ENCODE measurements at regions not wholly inside any gene's neighbourhood (a gene's known extent, or its start where the extent isn't known, plus 50 kb on each side); places are given as distances from the start of the nearest gene placed in this dataset.

- TF ChIP-seq CTCF (conservative IDR thresholded peaks at IDR 0.05; ENCODE audit: low read depth, low read length): no peak
- H3K4me3 ChIP-seq (ENCODE audit: low read depth, low read length): no peak overlapping the region
- no peak for DNase-seq (ENCODE audit: low read depth)
Measured at GRCh38 chr6:138026342-138026741, 80.9 kb downstream of the PERP start.

GRCh38 chr6:138028893-138029292 lies 78.3 kb downstream of the PERP start:
- no peak for TF ChIP-seq CTCF (conservative IDR thresholded peaks at IDR 0.05; ENCODE audit: low read depth, low read length)
- no peak overlapping the region for H3K4me3 ChIP-seq (ENCODE audit: low read depth, low read length)
- no peak for DNase-seq (ENCODE audit: low read depth)

- TF ChIP-seq CTCF (conservative IDR thresholded peaks at IDR 0.05; ENCODE audit: low read depth, low read length): no peak
- no peak for DNase-seq (ENCODE audit: low read depth)
- no peak overlapping the region for H3K4me3 ChIP-seq (ENCODE audit: low read depth, low read length)
Measured at GRCh38 chr6:138030872-138031271, 76.3 kb downstream of the PERP start.

GRCh38 chr6:138031417-138031816 lies 75.8 kb downstream of the PERP start:
- DNase-seq (ENCODE audit: low read depth): no peak
- TF ChIP-seq CTCF (conservative IDR thresholded peaks at IDR 0.05; ENCODE audit: low read depth, low read length): no peak
- H3K4me3 ChIP-seq (ENCODE audit: low read depth, low read length): no peak overlapping the region

- H3K4me3 ChIP-seq (ENCODE audit: low read depth, low read length): no peak overlapping the region
- TF ChIP-seq CTCF (conservative IDR thresholded peaks at IDR 0.05; ENCODE audit: low read depth, low read length): no peak
- peak; percentile 17 for DNase-seq (ENCODE audit: low read depth)
Measured at GRCh38 chr6:138031850-138032249, 75.4 kb downstream of the PERP start.

GRCh38 chr6:138032571-138032970 lies 74.6 kb downstream of the PERP start:
- H3K4me3 ChIP-seq (ENCODE audit: low read depth, low read length): no peak overlapping the region
- TF ChIP-seq CTCF (conservative IDR thresholded peaks at IDR 0.05; ENCODE audit: low read depth, low read length): no peak
- no peak for DNase-seq (ENCODE audit: low read depth)

- no peak for DNase-seq (ENCODE audit: low read depth)
- H3K4me3 ChIP-seq (ENCODE audit: low read depth, low read length): no peak overlapping the region
- TF ChIP-seq CTCF (conservative IDR thresholded peaks at IDR 0.05; ENCODE audit: low read depth, low read length): no peak
Measured at GRCh38 chr6:138034229-138034628, 73.0 kb downstream of the PERP start.
